Body of pancreas (tissue), 4 donors: ENCODE measurements at regions not wholly inside any gene's neighbourhood (a gene's known extent, or its start where the extent isn't known, plus 50 kb on each side); places are given as distances from the start of the nearest gene placed in this dataset.

Experiments used
- ATAC-seq: fragments of 150-250 bp; one replicate; pipeline ENCODE4 v1.9.1; 2016
- DNase-seq, 4 donors: peaks; one replicate each; pipeline ENCODE4 v3.0.0-alpha.2; 2019
- H3K27ac ChIP-seq, 4 donors: fragments of 200-600 bp; sonication (generic); 1 replicate in 3 of 4; 2 replicates in 1 of 4; pipeline versions ENCODE4 v1.5.1 to v1.6.1; 2016 to 2019; ENCODE audit warnings: mild to moderate bottlenecking in 1 of 4, mixed read lengths in 1 of 4, moderate library complexity in 1 of 4
- H3K27me3 ChIP-seq, 2 donors: fragments of 200-600 bp; sonication (generic); one replicate each; pipeline ENCODE4 v1.6.0; 2016; ENCODE audit warnings: mild to moderate bottlenecking in 1 of 2
- H3K36me3 ChIP-seq, 2 donors: fragments of 200-600 bp; sonication (generic); replicated peaks in 1 of 2; 2 replicates each; pipeline ENCODE4 v1.5.1; 2016; ENCODE audit warnings: low read depth in 2 of 2; ENCODE audit not compliant: insufficient read depth in 1 of 2
- H3K4me1 ChIP-seq: fragments of 200-600 bp; sonication (generic); one replicate; pipeline ENCODE4 v1.6.0; 2016
- H3K4me3 ChIP-seq, 2 donors: fragments of 200-600 bp; sonication (generic); 1 replicate in 1 of 2; 2 replicates in 1 of 2; pipeline ENCODE4 v1.5.1; 2016 to 2019
- H3K9me3 ChIP-seq, 3 donors: fragments of 200-600 bp; sonication (generic); 1 replicate in 2 of 3; 2 replicates in 1 of 3; pipeline ENCODE4 v1.5.1; 2016
- POLR2A ChIP-seq, 3 donors: fragments of 450-650 bp; IDR thresholded peaks; one replicate each; pipeline ENCODE4 v1.6.1; 2016; ENCODE audit warnings: antibody characterized with exemption in 3 of 3, mild to moderate bottlenecking in 2 of 3
- WGBS, 2 donors: methylation state at CpG; one replicate each; pipeline ENCODE4 v1.1.5; 2017; 5-methylcytosine and 5-hydroxymethylcytosine counted together
- intact Hi-C: fragments of 100-400 bp; cut with DNase I; formaldehyde crosslinking; loops from one replicate; pipeline ENCODE4 v1.15.1; 2023
- TF ChIP-seq, protein P1 (sequence below), 7 experiments: fragments of 450-650 bp in 4 of 7; fragments of 200-600 bp in 3 of 7; sonication (generic) in 3 of 7; IDR thresholded peaks; one replicate each; pipeline ENCODE4 v1.5.1; 2016 to 2019; ENCODE audit warnings: antibody characterized with exemption in 7 of 7

DNA sequence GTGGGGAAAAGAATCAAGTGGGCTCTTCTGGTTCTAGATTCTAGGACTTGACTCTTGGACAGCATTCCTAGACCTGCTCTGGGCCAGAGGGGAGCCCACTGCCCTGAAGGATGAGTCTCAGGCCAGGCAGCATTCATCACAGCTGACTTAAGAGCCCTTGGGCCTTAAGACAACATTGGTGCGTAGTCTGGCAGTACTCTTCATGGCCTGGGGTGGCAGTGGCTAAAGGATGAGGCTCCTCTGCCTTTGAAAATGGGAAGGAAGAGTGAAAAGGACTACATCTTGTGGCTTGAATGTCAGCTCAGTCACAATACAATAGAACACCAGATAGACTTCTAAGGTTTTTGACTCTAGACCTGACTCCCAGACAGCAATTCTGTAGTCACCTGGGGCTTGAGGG is 1415.1 kb upstream of the PRMT6 start:
- WGBS, 2 donors, result 71% methylated on average over 1 of the region's 1 CpG; no CpG with 5 or more reads in 1 of the 2 donors
- H3K27me3 ChIP-seq, result no peaks in the 10 kb centered on the region
- TF ChIP-seq, protein P1, sequence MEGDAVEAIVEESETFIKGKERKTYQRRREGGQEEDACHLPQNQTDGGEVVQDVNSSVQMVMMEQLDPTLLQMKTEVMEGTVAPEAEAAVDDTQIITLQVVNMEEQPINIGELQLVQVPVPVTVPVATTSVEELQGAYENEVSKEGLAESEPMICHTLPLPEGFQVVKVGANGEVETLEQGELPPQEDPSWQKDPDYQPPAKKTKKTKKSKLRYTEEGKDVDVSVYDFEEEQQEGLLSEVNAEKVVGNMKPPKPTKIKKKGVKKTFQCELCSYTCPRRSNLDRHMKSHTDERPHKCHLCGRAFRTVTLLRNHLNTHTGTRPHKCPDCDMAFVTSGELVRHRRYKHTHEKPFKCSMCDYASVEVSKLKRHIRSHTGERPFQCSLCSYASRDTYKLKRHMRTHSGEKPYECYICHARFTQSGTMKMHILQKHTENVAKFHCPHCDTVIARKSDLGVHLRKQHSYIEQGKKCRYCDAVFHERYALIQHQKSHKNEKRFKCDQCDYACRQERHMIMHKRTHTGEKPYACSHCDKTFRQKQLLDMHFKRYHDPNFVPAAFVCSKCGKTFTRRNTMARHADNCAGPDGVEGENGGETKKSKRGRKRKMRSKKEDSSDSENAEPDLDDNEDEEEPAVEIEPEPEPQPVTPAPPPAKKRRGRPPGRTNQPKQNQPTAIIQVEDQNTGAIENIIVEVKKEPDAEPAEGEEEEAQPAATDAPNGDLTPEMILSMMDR (IDR thresholded peaks at IDR 0.05), result no peak
- TF ChIP-seq POLR2A (IDR thresholded peaks at IDR 0.05), result no peak
- H3K4me3 ChIP-seq, result no peak overlapping the region
- DNase-seq, result no peak
- no peaks in the 10 kb centered on the region for H3K9me3 ChIP-seq
- intact Hi-C loops, result no loop called here
- H3K36me3 ChIP-seq, result no peaks in the 10 kb centered on the region
- H3K27ac ChIP-seq, result no peak overlapping the region
- no peaks in the 10 kb centered on the region for H3K4me1 ChIP-seq
- ATAC-seq, result no peak

GRCh38 chr1:105652109-105652508 is 1404.4 kb upstream of the PRMT6 start:
- ATAC-seq, result no peak
- TF ChIP-seq, protein P1 (IDR thresholded peaks at IDR 0.05), result no peak
- TF ChIP-seq POLR2A (IDR thresholded peaks at IDR 0.05), result no peak
- Histone ChIP-seq H3K27me3 (no peaks in the 10 kb centered on the region), H3K4me1 (no peaks in the 10 kb centered on the region), H3K36me3 (no peaks in the 10 kb centered on the region), H3K9me3 (no peaks in the 10 kb centered on the region), H3K4me3 (no peak overlapping the region), H3K27ac (no peak overlapping the region)
- 67 to 86% methylated on average over 1 of the region's 1 CpG for WGBS, 2 donors
- no peak for DNase-seq
- intact Hi-C loops, result no loop called here

DNA sequence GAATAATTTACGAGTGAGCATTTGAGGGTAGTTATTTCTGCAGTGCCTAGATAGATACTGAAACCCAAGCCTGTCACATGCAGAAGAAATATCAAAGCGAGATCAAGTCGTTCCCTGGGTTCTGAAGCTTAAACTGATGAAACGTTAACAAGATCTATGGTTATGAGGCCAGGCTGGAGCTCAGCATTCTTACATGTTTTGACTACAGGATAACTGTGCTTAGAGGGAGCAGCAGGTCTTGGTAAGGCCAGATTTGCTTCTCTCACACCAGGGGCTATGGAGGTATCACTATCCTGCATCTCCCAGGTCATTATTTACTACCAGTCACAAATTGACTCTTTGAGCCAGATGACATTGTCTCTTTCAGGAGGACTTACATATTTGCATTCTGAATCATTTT is 1401.4 kb upstream of the PRMT6 start:
- intact Hi-C loops, result no loop called here
- DNase-seq (no peak), ATAC-seq (no peak)
- H3K4me3 ChIP-seq, result no peak overlapping the region
- H3K36me3 ChIP-seq, result no peaks in the 10 kb centered on the region
- WGBS, 2 donors, result 36% methylated on average over 4 of the region's 4 CpGs
- H3K4me1 ChIP-seq, result no peaks in the 10 kb centered on the region
- no peak for TF ChIP-seq POLR2A (IDR thresholded peaks at IDR 0.05)
- TF ChIP-seq, protein P1 (IDR thresholded peaks at IDR 0.05), result no peak
- no peaks in the 10 kb centered on the region for H3K27me3 ChIP-seq
- no peaks in the 10 kb centered on the region for H3K9me3 ChIP-seq
- H3K27ac ChIP-seq, result no peak overlapping the region

GRCh38 chr1:105664495-105664894 is 1392.0 kb upstream of the PRMT6 start:
- no peak overlapping the region for H3K27ac ChIP-seq
- no peak for TF ChIP-seq POLR2A (IDR thresholded peaks at IDR 0.05)
- TF ChIP-seq, protein P1 (IDR thresholded peaks at IDR 0.05), result no peak
- no peak for ATAC-seq
- 45 to 54% methylated on average over 5 of the region's 5 CpGs for WGBS, 2 donors
- DNase-seq, result no peak
- no peaks in the 10 kb centered on the region for H3K27me3 ChIP-seq
- no peaks in the 10 kb centered on the region for H3K4me1 ChIP-seq
- no peaks in the 10 kb centered on the region for H3K9me3 ChIP-seq
- intact Hi-C loops, result no loop called here
- H3K4me3 ChIP-seq, result no peak overlapping the region
- no peaks in the 10 kb centered on the region for H3K36me3 ChIP-seq

GRCh38 chr1:105678334-105678733 is 1378.1 kb upstream of the PRMT6 start:
- Histone ChIP-seq H3K9me3 (no peaks in the 10 kb centered on the region), H3K4me3 (no peak overlapping the region), H3K36me3 (no peaks in the 10 kb centered on the region), H3K27me3 (no peaks in the 10 kb centered on the region), H3K27ac (no peak overlapping the region), H3K4me1 (no peaks in the 10 kb centered on the region)
- intact Hi-C loops, result no loop called here
- TF ChIP-seq, protein P1 (IDR thresholded peaks at IDR 0.05), result no peak
- TF ChIP-seq POLR2A (IDR thresholded peaks at IDR 0.05), result no peak
- DNase-seq (no peak), ATAC-seq (no peak)
- WGBS, 2 donors, result 45 to 51% methylated on average over 3 of the region's 3 CpGs
